ENCODE measurements at regions not wholly inside any gene's neighbourhood (a gene's known extent, or its start where the extent isn't known, plus 50 kb on each side); places are given as distances from the start of the nearest gene placed in this dataset.

DNA sequence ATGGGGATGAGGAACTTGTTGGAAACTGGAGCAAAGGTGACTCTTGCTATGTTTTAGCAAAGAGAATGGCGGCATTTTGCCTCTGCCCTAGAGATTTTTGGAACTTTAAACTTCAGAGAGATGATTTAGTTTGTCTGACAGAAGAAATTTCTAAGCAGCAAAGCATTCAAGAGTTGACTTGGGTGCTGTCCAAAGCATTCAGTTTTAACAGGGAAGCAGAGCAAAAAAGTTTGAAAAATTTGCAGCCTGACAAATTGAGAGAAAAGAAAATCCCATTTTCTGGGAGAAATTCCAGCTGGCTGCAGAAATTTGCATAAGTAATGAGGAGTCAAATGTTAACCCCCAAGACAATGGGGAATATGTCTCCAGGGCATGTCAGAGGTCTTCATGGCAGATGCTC, 682.3 kb upstream of the ST8SIA4 start:
- no peak overlapping the region for H3K4me2 ChIP-seq (ENCODE audit: low read length)
- no peaks in the 10 kb centered on the region for H4K20me1 ChIP-seq (ENCODE audit: insufficient read depth, low read length)
- H3K4me3 ChIP-seq (ENCODE audit: low read depth, low read length, poor library complexity, severe bottlenecking), result no peak overlapping the region
- no peaks in the 10 kb centered on the region for H3K27me3 ChIP-seq (ENCODE audit: insufficient read depth, low read length)
- H3K36me3 ChIP-seq (ENCODE audit: insufficient read depth, low read length), result no peaks in the 10 kb centered on the region
- no peaks in the 10 kb centered on the region for H3K79me2 ChIP-seq (ENCODE audit: insufficient read depth, low read length)
- H3K9me3 ChIP-seq (ENCODE audit: low read length), result no peaks in the 10 kb centered on the region
- no peak overlapping the region for H3K27ac ChIP-seq (ENCODE audit: low read depth, low read length, poor library complexity, severe bottlenecking)
- TF ChIP-seq, protein P1, sequence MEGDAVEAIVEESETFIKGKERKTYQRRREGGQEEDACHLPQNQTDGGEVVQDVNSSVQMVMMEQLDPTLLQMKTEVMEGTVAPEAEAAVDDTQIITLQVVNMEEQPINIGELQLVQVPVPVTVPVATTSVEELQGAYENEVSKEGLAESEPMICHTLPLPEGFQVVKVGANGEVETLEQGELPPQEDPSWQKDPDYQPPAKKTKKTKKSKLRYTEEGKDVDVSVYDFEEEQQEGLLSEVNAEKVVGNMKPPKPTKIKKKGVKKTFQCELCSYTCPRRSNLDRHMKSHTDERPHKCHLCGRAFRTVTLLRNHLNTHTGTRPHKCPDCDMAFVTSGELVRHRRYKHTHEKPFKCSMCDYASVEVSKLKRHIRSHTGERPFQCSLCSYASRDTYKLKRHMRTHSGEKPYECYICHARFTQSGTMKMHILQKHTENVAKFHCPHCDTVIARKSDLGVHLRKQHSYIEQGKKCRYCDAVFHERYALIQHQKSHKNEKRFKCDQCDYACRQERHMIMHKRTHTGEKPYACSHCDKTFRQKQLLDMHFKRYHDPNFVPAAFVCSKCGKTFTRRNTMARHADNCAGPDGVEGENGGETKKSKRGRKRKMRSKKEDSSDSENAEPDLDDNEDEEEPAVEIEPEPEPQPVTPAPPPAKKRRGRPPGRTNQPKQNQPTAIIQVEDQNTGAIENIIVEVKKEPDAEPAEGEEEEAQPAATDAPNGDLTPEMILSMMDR (IDR thresholded peaks at IDR 0.05; ENCODE audit: low read length), result no peak
- TF ChIP-seq EZH2 (IDR thresholded peaks at IDR 0.05; ENCODE audit: borderline replicate concordance, low read length), result no peak
- no peak overlapping the region for H2AFZ ChIP-seq (ENCODE audit: low read length)
- no peaks in the 10 kb centered on the region for H3K4me1 ChIP-seq (ENCODE audit: insufficient read depth, low read length, severe bottlenecking)
- no peaks in the 10 kb centered on the region for H3K9me2 ChIP-seq (ENCODE audit: low read depth, low read length)
- no peak overlapping the region for H3K9ac ChIP-seq (ENCODE audit: low read length)
- no peaks in the 10 kb centered on the region for H3F3A ChIP-seq (ENCODE audit: insufficient read depth, low read length)

DNA sequence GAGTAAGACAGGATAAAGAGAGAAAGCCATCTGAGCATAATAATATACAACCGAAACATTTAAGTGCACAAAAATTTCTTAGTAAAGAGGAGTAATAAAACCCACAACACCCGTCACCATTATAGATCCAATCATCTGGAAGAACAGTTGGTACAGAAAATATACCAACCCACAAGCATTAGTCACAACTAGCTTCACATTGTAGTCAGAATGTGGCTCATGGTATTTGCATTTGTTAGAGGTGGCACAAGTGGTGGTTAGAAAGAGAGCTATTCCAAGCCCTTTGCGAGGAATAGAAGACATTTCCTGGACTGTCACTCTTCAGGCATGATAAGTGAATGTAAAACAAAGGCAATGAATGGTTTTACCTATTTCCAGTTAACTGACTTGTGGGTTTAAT, 677.5 kb upstream of the ST8SIA4 start:
- Histone ChIP-seq H3K9ac (ENCODE audit: low read length) (no peak overlapping the region), H4K20me1 (ENCODE audit: insufficient read depth, low read length) (no peaks in the 10 kb centered on the region), H3K4me1 (ENCODE audit: insufficient read depth, low read length, severe bottlenecking) (no peaks in the 10 kb centered on the region), H3K36me3 (ENCODE audit: insufficient read depth, low read length) (no peaks in the 10 kb centered on the region), H3K9me2 (ENCODE audit: low read depth, low read length) (no peaks in the 10 kb centered on the region), H3K27ac (ENCODE audit: low read depth, low read length, poor library complexity, severe bottlenecking) (no peak overlapping the region), H3K79me2 (ENCODE audit: insufficient read depth, low read length) (no peaks in the 10 kb centered on the region), H3K4me2 (ENCODE audit: low read length) (no peak overlapping the region), H3K27me3 (ENCODE audit: insufficient read depth, low read length) (no peaks in the 10 kb centered on the region), H3F3A (ENCODE audit: insufficient read depth, low read length) (no peaks in the 10 kb centered on the region), H3K9me3 (ENCODE audit: low read length) (no peaks in the 10 kb centered on the region), H2AFZ (ENCODE audit: low read length) (no peak overlapping the region), H3K4me3 (ENCODE audit: low read depth, low read length, poor library complexity, severe bottlenecking) (no peak overlapping the region)
- TF ChIP-seq, protein P1 (IDR thresholded peaks at IDR 0.05; ENCODE audit: low read length), result no peak
- no peak for TF ChIP-seq EZH2 (IDR thresholded peaks at IDR 0.05; ENCODE audit: borderline replicate concordance, low read length)

DNA sequence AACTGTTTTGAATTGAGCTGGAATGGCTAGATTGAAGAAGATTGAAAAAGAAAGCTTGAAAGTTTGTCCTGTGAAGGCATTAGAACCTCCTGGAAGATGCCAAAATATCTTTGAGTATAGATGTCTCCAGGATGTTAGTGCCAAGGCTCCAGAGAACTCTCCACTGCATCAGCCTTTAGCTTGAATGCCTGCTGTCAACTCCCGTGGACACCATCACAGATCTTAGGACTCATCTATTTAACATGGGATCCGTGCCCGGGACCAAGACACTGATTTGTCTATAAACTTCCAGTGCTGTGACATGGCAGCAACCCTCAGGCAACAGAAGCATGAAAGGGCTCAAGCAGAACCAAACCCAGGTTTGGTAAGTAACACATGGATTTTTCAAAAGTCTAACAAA, 670.9 kb upstream of the ST8SIA4 start:
- Histone ChIP-seq H3K79me2 (ENCODE audit: insufficient read depth, low read length) (no peaks in the 10 kb centered on the region), H3K27me3 (ENCODE audit: insufficient read depth, low read length) (no peaks in the 10 kb centered on the region), H3K27ac (ENCODE audit: low read depth, low read length, poor library complexity, severe bottlenecking) (no peak overlapping the region), H3K4me3 (ENCODE audit: low read depth, low read length, poor library complexity, severe bottlenecking) (no peak overlapping the region), H3F3A (ENCODE audit: insufficient read depth, low read length) (no peaks in the 10 kb centered on the region), H3K4me2 (ENCODE audit: low read length) (no peak overlapping the region), H3K36me3 (ENCODE audit: insufficient read depth, low read length) (no peaks in the 10 kb centered on the region), H3K9me2 (ENCODE audit: low read depth, low read length) (no peaks in the 10 kb centered on the region), H4K20me1 (ENCODE audit: insufficient read depth, low read length) (no peaks in the 10 kb centered on the region), H3K9ac (ENCODE audit: low read length) (no peak overlapping the region), H2AFZ (ENCODE audit: low read length) (no peak overlapping the region), H3K9me3 (ENCODE audit: low read length) (no peaks in the 10 kb centered on the region), H3K4me1 (ENCODE audit: insufficient read depth, low read length, severe bottlenecking) (no peaks in the 10 kb centered on the region)
- TF ChIP-seq, protein P1 (IDR thresholded peaks at IDR 0.05; ENCODE audit: low read length), result no peak
- no peak for TF ChIP-seq EZH2 (IDR thresholded peaks at IDR 0.05; ENCODE audit: borderline replicate concordance, low read length)
